EL (cell line): ENCODE measurements at regions not wholly inside any gene's neighbourhood (a gene's known extent, or its start where the extent isn't known, plus 50 kb on each side); places are given as distances from the start of the nearest gene placed in this dataset.

Source experiments
- DNase-seq: peaks from one replicate; pipeline ENCODE4 v3.0.0-alpha.2; 2016

- DNase-seq = peak; percentile 31
Observed at GRCh38 chr4:136650541-136651277, 881.6 kb downstream of the PCDH18 start.

GRCh38 chr4:136644279-136644678, 888.0 kb downstream of the PCDH18 start:
- no peak for DNase-seq

- no peak for DNase-seq
Observed at GRCh38 chr4:136643416-136643815, 888.9 kb downstream of the PCDH18 start.

DNA sequence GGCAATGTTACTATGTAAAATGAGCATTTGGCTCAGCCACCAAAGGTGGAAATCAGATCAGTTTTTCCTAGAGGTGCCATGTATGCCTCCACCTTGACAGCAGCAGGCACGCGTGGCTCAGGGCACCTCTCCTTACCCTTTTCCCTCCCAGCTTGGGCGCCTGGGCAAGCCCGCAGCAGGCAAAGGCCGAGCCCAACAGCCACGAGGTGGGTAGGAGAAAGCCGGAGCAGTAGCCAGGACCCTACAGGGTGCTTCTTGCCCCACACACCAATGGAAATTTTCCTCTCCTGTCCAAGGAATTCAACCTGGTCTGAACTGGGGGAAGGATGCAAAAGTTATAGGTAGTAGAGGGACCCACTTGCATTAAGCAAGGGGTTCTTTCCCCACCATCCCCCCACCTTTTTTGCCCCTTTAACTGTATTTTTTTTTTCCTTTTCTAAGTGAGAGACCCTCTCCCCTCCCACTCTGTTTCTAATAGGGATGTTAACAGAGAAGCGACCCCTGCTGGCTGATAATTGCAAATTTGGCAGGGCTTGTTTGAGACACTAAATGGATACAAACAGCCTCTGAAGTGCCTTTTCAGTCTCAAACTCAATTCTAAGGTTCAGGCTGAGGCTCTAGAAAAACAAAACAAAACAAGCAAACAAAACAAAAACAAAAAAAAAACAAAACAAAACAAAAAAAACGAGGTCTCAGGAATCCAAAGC, 895.1 kb downstream of the PCDH18 start:
- peak; percentile 3 for DNase-seq

DNA sequence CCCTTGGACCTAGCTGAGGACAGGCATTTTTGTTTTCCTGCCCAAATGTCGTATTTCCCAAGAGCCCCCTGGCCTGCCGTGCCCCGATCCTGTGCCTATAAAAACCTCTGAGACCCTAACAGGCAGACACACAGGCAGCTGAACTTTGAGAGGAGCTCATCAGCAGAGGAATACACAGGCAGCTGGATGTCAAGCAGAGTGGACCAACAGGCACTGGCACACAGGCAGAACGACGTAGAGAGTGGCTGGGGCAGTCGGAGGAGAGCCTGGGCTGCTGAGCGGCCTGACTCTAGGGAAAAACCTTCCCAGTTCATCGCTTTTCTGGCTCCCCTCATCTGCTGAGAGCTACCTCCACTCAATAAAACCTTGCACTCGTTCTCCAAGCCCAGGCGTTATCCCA, 896.1 kb downstream of the PCDH18 start:
- DNase-seq = no peak

DNA sequence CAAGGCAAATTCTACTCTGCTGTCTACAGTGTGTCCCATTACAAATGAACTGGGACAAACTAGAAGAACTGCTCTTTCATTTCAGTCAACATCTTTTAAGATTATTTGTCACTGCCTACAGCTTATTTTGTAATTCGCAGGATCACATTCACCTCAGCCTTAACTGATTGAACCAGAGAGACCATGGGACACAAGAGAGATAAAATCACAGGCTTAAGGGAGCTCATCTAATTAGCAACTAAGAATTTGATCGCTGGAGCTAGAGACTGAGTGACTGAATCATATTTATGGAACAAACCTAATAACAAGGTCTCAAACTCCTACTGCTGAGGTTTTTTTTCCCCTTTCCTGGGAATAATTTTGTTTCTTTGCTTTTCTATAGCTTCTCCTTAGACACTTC, 898.2 kb downstream of the PCDH18 start:
- no peak for DNase-seq

DNA sequence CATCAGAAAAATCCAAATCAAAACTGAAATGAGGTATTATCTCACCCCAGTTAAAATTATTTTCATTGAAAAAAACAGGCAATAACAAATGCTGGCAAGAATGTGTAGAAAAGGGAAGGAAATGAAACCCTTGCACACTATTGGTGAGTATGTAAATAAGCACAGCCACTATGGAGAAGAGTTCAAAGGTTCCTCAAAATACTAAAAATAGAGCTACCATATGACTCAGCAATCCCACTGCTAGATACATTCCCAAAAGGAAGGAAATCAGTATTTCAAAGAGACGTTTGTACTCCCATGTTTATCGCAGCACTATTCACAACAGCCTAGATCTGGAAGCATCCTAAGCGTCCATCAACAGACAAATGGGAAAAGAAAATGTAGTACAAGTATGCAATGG, 932.4 kb downstream of the PCDH18 start:
- DNase-seq = no peak

DNA sequence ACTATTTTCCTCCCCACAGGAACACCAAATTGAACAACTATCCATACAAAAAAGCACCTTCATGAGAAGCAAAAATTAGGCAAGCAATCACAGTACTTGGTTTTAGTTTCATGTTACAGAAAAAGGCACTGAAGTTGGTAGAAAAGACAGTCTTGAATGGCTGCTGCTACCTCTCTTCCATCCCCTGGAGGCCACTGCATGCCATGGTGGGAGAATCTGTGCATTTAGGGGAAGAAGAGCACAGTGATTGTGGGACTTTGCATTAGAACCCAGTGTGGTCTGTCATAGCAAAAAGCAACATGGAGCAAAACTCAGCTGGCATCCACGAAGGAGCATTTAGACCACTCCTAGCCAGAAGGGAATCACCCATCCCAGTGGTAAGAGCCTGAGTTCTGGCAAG, 941.9 kb downstream of the PCDH18 start:
- DNase-seq = no peak

DNA sequence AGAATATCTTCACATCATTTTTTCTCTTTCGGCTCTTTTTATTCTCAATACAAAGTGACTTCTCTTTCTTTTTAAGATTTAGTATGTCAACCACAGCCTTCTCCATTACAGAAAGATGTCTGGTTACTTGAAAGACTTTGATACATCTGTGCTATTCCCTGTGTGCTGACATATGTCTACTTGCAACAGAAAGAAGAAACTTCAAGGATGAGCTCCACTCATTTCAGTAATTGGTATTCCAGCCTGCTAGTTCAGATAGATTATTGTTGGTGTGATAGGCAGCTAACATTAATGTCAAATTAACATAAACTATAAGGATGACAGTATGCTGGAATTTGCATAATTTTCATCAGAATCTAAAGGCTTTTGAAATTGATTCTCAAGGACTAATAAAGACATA, 948.7 kb downstream of the PCDH18 start:
- no peak for DNase-seq

GRCh38 chr4:136581119-136581518, 951.2 kb downstream of the PCDH18 start:
- DNase-seq = no peak

GRCh38 chr4:136575146-136575545, 957.1 kb downstream of the PCDH18 start:
- no peak for DNase-seq

- DNase-seq = no peak
Observed at GRCh38 chr4:136573460-136573859, 958.8 kb downstream of the PCDH18 start.

DNA sequence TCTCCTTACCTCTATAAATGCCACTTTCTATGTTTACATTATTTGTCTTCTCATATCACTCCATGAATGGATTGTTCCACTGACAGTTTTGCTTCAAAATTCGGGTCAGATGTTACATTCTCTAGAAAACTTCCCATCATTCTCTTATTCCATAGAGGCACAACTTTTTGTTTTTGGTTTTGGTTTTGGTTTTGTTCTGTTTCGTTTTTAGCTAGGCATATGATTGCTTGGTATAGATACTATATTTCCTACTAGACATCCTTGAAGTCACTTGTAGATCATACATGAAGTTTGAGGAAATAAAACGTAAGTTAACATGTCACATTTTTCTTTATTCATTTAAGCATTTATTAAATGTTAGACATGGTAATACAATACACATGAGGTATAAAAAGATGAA, 961.0 kb downstream of the PCDH18 start:
- no peak for DNase-seq

- peak; percentile 41 for DNase-seq
Observed at GRCh38 chr4:136562834-136563233, 969.5 kb downstream of the PCDH18 start.

DNA sequence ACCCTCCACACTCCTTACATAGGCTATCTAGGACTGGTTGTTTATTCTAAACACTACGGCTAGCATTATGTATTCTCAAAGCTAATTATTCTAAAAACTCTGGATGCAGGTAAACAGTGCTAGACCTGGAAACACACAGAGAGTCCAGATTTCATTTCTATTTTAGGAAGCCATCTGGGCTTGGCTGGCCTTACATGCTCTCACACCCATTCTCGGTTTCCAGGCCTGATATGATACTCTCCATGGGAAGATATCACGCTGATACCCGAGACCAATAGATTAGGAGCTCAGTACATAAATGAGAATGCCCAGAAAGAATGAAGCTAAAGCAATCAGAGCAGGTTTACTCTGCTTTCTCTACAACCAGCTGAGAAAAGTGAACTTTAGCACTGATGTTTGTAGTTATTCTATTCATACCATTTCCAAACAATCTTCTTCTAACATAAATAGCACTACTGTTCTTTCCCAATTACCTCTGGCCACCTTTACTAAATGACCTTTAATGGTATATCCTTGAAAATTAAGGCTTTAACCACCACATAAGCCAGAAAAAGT, 973.3 kb downstream of the PCDH18 start:
- no peak for DNase-seq

DNA sequence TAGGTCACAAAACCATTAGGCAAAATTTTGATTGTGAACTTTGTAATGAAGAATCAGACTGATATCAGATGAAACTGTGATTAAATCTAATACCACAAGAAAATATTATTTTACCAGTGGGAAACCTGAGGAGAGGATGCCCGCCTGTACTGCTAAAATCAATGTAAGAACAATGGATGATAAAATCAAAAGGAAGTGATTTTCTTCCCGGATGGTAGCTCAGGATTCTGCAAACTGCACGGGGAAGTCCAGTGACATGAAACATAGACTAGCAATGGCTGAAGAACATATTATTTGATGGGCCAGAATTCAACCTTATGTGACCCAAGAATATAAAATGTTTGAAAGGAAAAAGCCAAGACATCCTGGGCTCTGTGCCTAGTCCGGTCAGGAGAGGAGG, 974.9 kb downstream of the PCDH18 start:
- no peak for DNase-seq

- no peak for DNase-seq
Observed at GRCh38 chr4:136554033-136554432, 978.3 kb downstream of the PCDH18 start.

GRCh38 chr4:136551753-136552152, 980.5 kb downstream of the PCDH18 start:
- DNase-seq = no peak

DNA sequence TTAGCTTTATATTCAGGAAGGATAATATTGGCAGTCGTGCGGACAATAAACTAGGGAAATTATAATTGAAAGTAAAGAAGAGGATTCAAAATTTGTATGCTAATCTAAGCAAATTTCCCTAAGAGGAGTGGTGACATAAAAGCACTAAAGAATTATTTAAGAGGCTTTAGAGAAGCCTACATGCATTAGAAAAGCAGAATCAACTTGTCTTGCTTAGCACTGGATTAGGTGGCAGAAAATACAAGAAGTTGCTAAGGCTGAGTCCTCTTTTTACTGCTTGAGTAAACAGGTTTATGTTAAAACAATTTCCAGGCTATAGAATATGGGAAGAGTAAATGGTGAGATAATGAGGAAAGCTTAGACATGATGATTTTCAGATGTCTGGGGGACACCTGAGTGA, 991.5 kb downstream of the PCDH18 start:
- no peak for DNase-seq

DNA sequence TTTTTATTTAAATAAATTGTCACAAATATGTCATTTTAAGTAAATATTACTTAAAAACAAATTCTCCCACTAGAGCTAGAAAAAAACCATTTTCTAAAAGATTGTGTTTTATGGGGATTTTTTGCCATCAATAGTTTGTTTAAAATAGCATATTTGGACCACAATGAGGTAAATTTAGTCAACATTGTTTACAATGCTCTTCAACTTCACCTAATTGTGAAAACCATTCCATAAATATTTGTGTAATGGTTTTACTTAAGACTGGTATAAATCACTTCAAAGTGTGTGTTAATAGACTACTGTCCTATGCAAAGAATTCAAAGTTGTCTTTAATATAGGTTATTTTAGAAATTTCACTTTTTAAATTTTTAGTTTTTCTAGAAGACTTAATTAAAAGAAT, 1004.2 kb downstream of the PCDH18 start:
- DNase-seq = no peak

- peak; percentile 5 for DNase-seq
Observed at GRCh38 chr4:136526517-136526916, 1005.8 kb downstream of the PCDH18 start.

GRCh38 chr4:136524039-136524438, 1008.3 kb downstream of the PCDH18 start:
- DNase-seq = no peak

DNA sequence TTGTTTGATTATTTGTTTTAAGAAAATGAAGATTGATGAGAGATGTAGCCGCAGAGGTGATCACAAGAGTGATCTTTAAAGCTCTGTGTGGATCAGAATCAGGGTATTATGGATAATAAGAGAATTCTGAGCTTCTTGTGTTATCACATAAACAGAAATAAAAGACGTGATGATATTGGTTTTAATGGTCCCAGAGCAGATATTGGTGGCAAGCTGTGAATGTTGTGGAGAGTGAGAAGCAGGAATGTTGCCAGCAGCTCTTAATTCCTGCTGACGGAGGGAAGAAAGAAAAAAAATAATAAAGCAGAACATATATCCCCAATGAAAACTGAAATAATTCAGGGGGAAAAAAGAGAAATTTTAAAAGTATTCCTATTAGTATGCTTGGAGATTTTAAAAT, 1015.9 kb downstream of the PCDH18 start:
- no peak for DNase-seq

DNA sequence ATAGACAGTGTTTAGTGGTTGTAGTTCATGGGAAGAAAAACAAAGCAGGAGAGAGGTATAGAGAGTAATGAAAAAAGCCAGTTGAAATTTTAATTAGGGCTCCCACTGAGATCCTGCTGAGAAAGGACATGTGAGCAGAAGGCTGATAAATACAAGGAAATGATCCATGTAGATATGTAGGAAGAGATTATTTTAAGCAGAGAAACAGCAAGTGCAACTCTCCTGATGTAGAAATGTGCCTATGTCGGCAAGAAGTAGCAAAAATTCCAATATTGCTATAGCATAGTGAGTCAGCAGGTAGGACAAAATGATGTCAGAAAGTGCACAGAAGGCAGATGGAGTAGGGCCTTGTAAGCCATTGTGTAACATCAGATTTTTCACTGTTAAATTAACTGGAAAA, 1027.3 kb downstream of the PCDH18 start:
- DNase-seq = peak; percentile 15
